A549 (cell line): ENCODE measurements at regions not wholly inside any gene's neighbourhood (a gene's known extent, or its start where the extent isn't known, plus 50 kb on each side); places are given as distances from the start of the nearest gene placed in this dataset.
"Not testable (repeated sequence)": the region's sequence is repeated elsewhere in the genome, so short reads cannot be mapped to it uniquely, and the experiment has no call there.

Experiments
- ATAC-seq, 2 experiments: fragments of 200-7000 bp in 1 of 2; fragments of >200 bp in 1 of 2; cut with Nextera tagmentation in 1 of 2; cut with Tn5 transposase in 1 of 2; 3 replicates each; pipeline versions ENCODE4 v1.8.0 to v1.9.1; 2018 to 2020; ENCODE audit warnings: mild to moderate bottlenecking in 1 of 2, moderate library complexity in 1 of 2
- CTCF ChIA-PET: fragments of 300-600 bp; sonication (Branson Sonifier 250); formaldehyde crosslinking; extraction: SDS; loops from one replicate; lab custom pipeline; 2021; ENCODE audit warnings: antibody characterized with exemption, inconsistent platforms; lab: Yijun Ruan, JAX
- POLR2A ChIA-PET: fragments of 350-600 bp; formaldehyde crosslinking; extraction: SDS; loops from one replicate; lab custom pipeline; 2021; ENCODE audit warnings: antibody characterized with exemption, inconsistent platforms; lab: Yijun Ruan, JAX
- DNase-seq, 2 experiments: peaks; one replicate each; pipeline versions ENCODE4 v3.0.0 to v3.0.0-alpha.2; 2011 to 2016; ENCODE audit warnings: low read depth in 1 of 2, low spot score in 1 of 2
- FAIRE-seq: peaks from 2 replicates; lab custom pipeline; 2011; peaks lifted over from hg19 to GRCh38; lab: Jason Lieb, UNC
- H3K27ac ChIP-seq, 2 experiments: fragments of >200 bp; sonication (Bioruptor Twin); formaldehyde crosslinking; 3 replicates each; pipeline ENCODE4 v1.5.1; 2016 to 2017
- H3K4me1 ChIP-seq: fragments of >200 bp; sonication (Bioruptor Twin); formaldehyde crosslinking; 3 replicates; pipeline ENCODE4 v1.6.1; 2016
- H3K4me2 ChIP-seq: fragments of >200 bp; sonication (Bioruptor Twin); formaldehyde crosslinking; 3 replicates; pipeline ENCODE4 v1.6.1; 2016
- H3K4me3 ChIP-seq: fragments of >200 bp; sonication (Bioruptor Twin); formaldehyde crosslinking; 3 replicates; pipeline ENCODE4 v1.5.1; 2016
- H3K9me3 ChIP-seq: fragments of >200 bp; sonication (Bioruptor Twin); formaldehyde crosslinking; 3 replicates; pipeline ENCODE4 v1.6.1; 2016
- BHLHE40 ChIP-seq: IDR thresholded peaks from 2 replicates; pipeline ENCODE4 v1.6.1; 2012; ENCODE audit warnings: low read depth, low read length, inconsistent platforms
- CBX8 ChIP-seq: fragments of 200-600 bp; sonication (generic); IDR thresholded peaks from 2 replicates; pipeline ENCODE4 v1.6.1; 2016
- CHD2 ChIP-seq: fragments of 150-350 bp; IDR thresholded peaks from 2 replicates; pipeline ENCODE4 v1.6.1; 2014; ENCODE audit warnings: low read length; ENCODE audit not compliant: partially characterized antibody
- ESRRA ChIP-seq: fragments of 150-350 bp; IDR thresholded peaks from 2 replicates; pipeline ENCODE4 v1.6.1; 2014; ENCODE audit warnings: mild to moderate bottlenecking, low read length, borderline replicate concordance
- FOSB ChIP-seq: fragments of 250-450 bp; sonication (Bioruptor Pico); IDR thresholded peaks from 2 replicates; pipeline ENCODE4 v1.5.0; 2020; ENCODE audit warnings: mild to moderate bottlenecking, moderate library complexity
- FOXS1 ChIP-seq: fragments of 250-450 bp; sonication (Bioruptor Pico); IDR thresholded peaks from 2 replicates; pipeline ENCODE4 v1.5.0; 2020; ENCODE audit warnings: mild to moderate bottlenecking, moderate library complexity
- GATA3 ChIP-seq: IDR thresholded peaks from 2 replicates; pipeline ENCODE4 v1.6.1; 2012; ENCODE audit warnings: borderline replicate concordance
- HES2 ChIP-seq: fragments of >200 bp; sonication (Bioruptor Twin); formaldehyde crosslinking; IDR thresholded peaks from 2 replicates; pipeline ENCODE4 v1.6.1; 2016
- HEYL ChIP-seq: fragments of 250-450 bp; sonication (Bioruptor Pico); IDR thresholded peaks from 2 replicates; pipeline ENCODE4 v1.8.0; 2021; ENCODE audit warnings: mild to moderate bottlenecking, moderate library complexity
- HOXB13 ChIP-seq: fragments of 250-450 bp; sonication (Bioruptor Pico); IDR thresholded peaks from 2 replicates; pipeline ENCODE4 v1.5.0; 2020; ENCODE audit warnings: low read depth, mild to moderate bottlenecking, moderate library complexity
- HOXB5 ChIP-seq: fragments of 250-450 bp; sonication (Bioruptor Pico); IDR thresholded peaks from 2 replicates; pipeline ENCODE4 v1.5.0; 2020; ENCODE audit warnings: mild to moderate bottlenecking, moderate library complexity
- JUN ChIP-seq, 2 experiments: fragments of >200 bp; sonication (Bioruptor Twin); formaldehyde crosslinking; IDR thresholded peaks; 2 replicates in 1 of 2; 3 replicates in 1 of 2; pipeline ENCODE4 v1.6.1; 2016 to 2017
- KDM1A ChIP-seq: fragments of 200-600 bp; sonication (generic); IDR thresholded peaks from 2 replicates; pipeline ENCODE4 v1.6.1; 2016; ENCODE audit warnings: low read depth, mild to moderate bottlenecking
- KDM5A ChIP-seq: fragments of 200-600 bp; sonication (generic); IDR thresholded peaks from 2 replicates; pipeline ENCODE4 v1.6.1; 2016; ENCODE audit warnings: antibody characterized with exemption, mild to moderate bottlenecking
- MAZ ChIP-seq: fragments of 150-350 bp; IDR thresholded peaks from 2 replicates; pipeline ENCODE4 v1.6.1; 2014; ENCODE audit warnings: antibody characterized with exemption, low read depth, low read length, borderline replicate concordance
- NPAS2 ChIP-seq: fragments of 250-450 bp; sonication (Bioruptor Pico); IDR thresholded peaks from 2 replicates; pipeline ENCODE4 v1.8.0; 2022; ENCODE audit warnings: mild to moderate bottlenecking, moderate library complexity, borderline replicate concordance
- NR3C1 ChIP-seq: fragments of >200 bp; sonication (Bioruptor Twin); formaldehyde crosslinking; IDR thresholded peaks from 3 replicates; pipeline ENCODE4 v1.6.1; 2017
- PBX3 ChIP-seq: IDR thresholded peaks from 2 replicates; pipeline ENCODE4 v1.6.1; 2012
- PHF8 ChIP-seq: fragments of 200-600 bp; sonication (generic); IDR thresholded peaks from 2 replicates; pipeline ENCODE4 v1.6.1; 2016; ENCODE audit warnings: low read depth, mild to moderate bottlenecking, antibody characterized with exemption, moderate library complexity, borderline replicate concordance
- POLR2A ChIP-seq: IDR thresholded peaks from 2 replicates; pipeline ENCODE4 v1.6.1; 2012; ENCODE audit warnings: mild to moderate bottlenecking, low read length
- RARB ChIP-seq: fragments of 250-450 bp; sonication (Bioruptor Pico); IDR thresholded peaks from 2 replicates; pipeline ENCODE4 v1.8.0; 2021; ENCODE audit warnings: mild to moderate bottlenecking, moderate library complexity
- RCOR1 ChIP-seq: fragments of 150-350 bp; IDR thresholded peaks from 2 replicates; pipeline ENCODE4 v1.6.1; 2014; ENCODE audit warnings: antibody characterized with exemption, low read length, low read depth
- REST ChIP-seq: fragments of 200-600 bp; sonication (generic); IDR thresholded peaks from 2 replicates; pipeline ENCODE4 v1.6.1; 2016; ENCODE audit warnings: antibody characterized with exemption, mild to moderate bottlenecking, moderate library complexity
- RFX5 ChIP-seq: fragments of 450-650 bp; IDR thresholded peaks from 2 replicates; pipeline ENCODE4 v1.7.1; 2014; ENCODE audit warnings: antibody characterized with exemption, mild to moderate bottlenecking, moderate library complexity
- RNF2 ChIP-seq: fragments of 200-600 bp; sonication (generic); IDR thresholded peaks from 2 replicates; pipeline ENCODE4 v1.6.1; 2016; ENCODE audit warnings: low read depth, mild to moderate bottlenecking, antibody characterized with exemption, moderate library complexity, borderline replicate concordance
- USF2 ChIP-seq: fragments of 450-650 bp; IDR thresholded peaks from 2 replicates; pipeline ENCODE4 v1.6.1; 2014; ENCODE audit warnings: antibody characterized with exemption
- ZC3H11A ChIP-seq: fragments of 450-650 bp; IDR thresholded peaks from 2 replicates; pipeline ENCODE4 v1.6.1; 2014; ENCODE audit warnings: antibody characterized with exemption, mild to moderate bottlenecking
- WGBS: methylation state at CpG from one replicate; pipeline ENCODE4 v1.1.6; 2017; ENCODE audit errors: missing lambda C conversion rate; 5-methylcytosine and 5-hydroxymethylcytosine counted together

- no peak overlapping the region for H3K4me2 ChIP-seq
- H3K4me1 ChIP-seq: no peaks in the 10 kb centered on the region
- no peak overlapping the region for H3K4me3 ChIP-seq
- TF ChIP-seq CBX8 (no peak), BHLHE40 (no peak), RFX5 (no peak), CHD2 (no peak), PHF8 (no peak), HOXB5 (CRISPR knock-in tag) (no peak), ESRRA (no peak), NR3C1 (no peak), KDM5A (no peak), HOXB13 (no peak), NPAS2 (CRISPR knock-in tag) (no peak), HEYL (CRISPR knock-in tag) (no peak), JUN (IDR thresholded peaks at IDR 0.05) (no peak), FOXS1 (CRISPR knock-in tag) (no peak), RNF2 (no peak), USF2 (no peak)
- TF ChIP-seq, all 56 proteins: peak for 0
- ChIA-PET POLR2A (no interaction called here), CTCF (no interaction called here)
- DNase-seq: no peak
- no peak for FAIRE-seq
- no peak for ATAC-seq
- no peak overlapping the region for H3K27ac ChIP-seq
- H3K9me3 ChIP-seq: no peaks in the 10 kb centered on the region
Observed at GRCh38 chr6:122887941-122888340, 98.9 kb downstream of the SMPDL3A start.

GRCh38 chr6:122888680-122889079 is 99.6 kb downstream of the SMPDL3A start:
- POLR2A ChIA-PET, H3K27ac ChIP-seq, DNase-seq, CTCF ChIA-PET, FAIRE-seq, ATAC-seq, H3K4me2 ChIP-seq, H3K9me3 ChIP-seq, H3K4me1 ChIP-seq, H3K4me3 ChIP-seq: not testable (repeated sequence)
- 50% methylated on average over 1 of the region's 1 CpG for WGBS

GRCh38 chr6:122890250-122890649 is 101.2 kb downstream of the SMPDL3A start:
- WGBS: 24% methylated on average over 4 of the region's 4 CpGs
- TF ChIP-seq KDM1A: no peak
- no peak for TF ChIP-seq RCOR1
- TF ChIP-seq FOSB (CRISPR knock-in tag): no peak
- TF ChIP-seq RNF2: no peak
- TF ChIP-seq ESRRA: no peak
- TF ChIP-seq MAZ: no peak
- no peak for TF ChIP-seq RARB
- no peak for TF ChIP-seq PBX3
- no peak for TF ChIP-seq POLR2A
- no peak for TF ChIP-seq GATA3
- TF ChIP-seq ZC3H11A: no peak
- no peak for TF ChIP-seq HES2
- no peak for TF ChIP-seq FOXS1 (CRISPR knock-in tag)
- no peak for TF ChIP-seq HEYL (CRISPR knock-in tag)
- no peak for TF ChIP-seq REST
- TF ChIP-seq USF2: no peak
- TF ChIP-seq, all 56 proteins: peak for 0
- FAIRE-seq (no peak), DNase-seq (no peak), ATAC-seq (no peak)
- Histone ChIP-seq H3K27ac (no peak overlapping the region), H3K4me2 (no peak overlapping the region), H3K9me3 (no peaks in the 10 kb centered on the region), H3K4me1 (no peaks in the 10 kb centered on the region), H3K4me3 (no peak overlapping the region)
- POLR2A ChIA-PET: no interaction called here
- CTCF ChIA-PET: no interaction called here
